SJCRH30 (cell line): ENCODE measurements at regions not wholly inside any gene's neighbourhood (a gene's known extent, or its start where the extent isn't known, plus 50 kb on each side); places are given as distances from the start of the nearest gene placed in this dataset.
A peak's percentile ranks its signal among the peaks of the same experiment; 100 is the strongest.

ENCODE experiments used
- DNase-seq, 2 experiments: peaks; one replicate each; pipeline ENCODE4 v3.0.0-alpha.2; 2015 to 2020
- H3K27ac ChIP-seq: fragments of 250-450 bp; sonication (Bioruptor Pico); 2 replicates; pipeline ENCODE4 v1.5.1; 2020; ENCODE audit warnings: mild to moderate bottlenecking, moderate library complexity
- H3K27me3 ChIP-seq: fragments of 250-450 bp; sonication (Bioruptor Pico); 2 replicates; pipeline ENCODE4 v1.5.1; 2020; ENCODE audit warnings: mild to moderate bottlenecking, moderate library complexity
- H3K36me3 ChIP-seq: fragments of 250-450 bp; sonication (Bioruptor Pico); 2 replicates; pipeline ENCODE4 v1.5.1; 2020; ENCODE audit warnings: mild to moderate bottlenecking, moderate library complexity
- H3K4me1 ChIP-seq: fragments of 250-450 bp; sonication (Bioruptor Pico); 2 replicates; pipeline ENCODE4 v1.5.1; 2020; ENCODE audit warnings: mild to moderate bottlenecking, moderate library complexity
- H3K4me3 ChIP-seq: fragments of 250-450 bp; sonication (Bioruptor Pico); 2 replicates; pipeline ENCODE4 v1.5.1; 2020; ENCODE audit warnings: mild to moderate bottlenecking, moderate library complexity
- H3K9me3 ChIP-seq: fragments of 250-450 bp; sonication (Bioruptor Pico); replicated peaks from 2 replicates; pipeline ENCODE4 v1.5.1; 2020; ENCODE audit warnings: mild to moderate bottlenecking, moderate library complexity

- Histone ChIP-seq H3K27me3 (no peaks in the 10 kb centered on the region), H3K9me3 (no peaks in the 10 kb centered on the region), H3K36me3 (no peaks in the 10 kb centered on the region), H3K4me1 (0 out of 2 replicates have a peak, but pooled peaks cover 4% of the 10 kb centered on the region), H3K4me3 (no peak overlapping the region), H3K27ac (no peak overlapping the region)
- no peak for DNase-seq
Measured at GRCh38 chr6:169339025-169339424, 85.4 kb upstream of the THBS2 start.

DNA sequence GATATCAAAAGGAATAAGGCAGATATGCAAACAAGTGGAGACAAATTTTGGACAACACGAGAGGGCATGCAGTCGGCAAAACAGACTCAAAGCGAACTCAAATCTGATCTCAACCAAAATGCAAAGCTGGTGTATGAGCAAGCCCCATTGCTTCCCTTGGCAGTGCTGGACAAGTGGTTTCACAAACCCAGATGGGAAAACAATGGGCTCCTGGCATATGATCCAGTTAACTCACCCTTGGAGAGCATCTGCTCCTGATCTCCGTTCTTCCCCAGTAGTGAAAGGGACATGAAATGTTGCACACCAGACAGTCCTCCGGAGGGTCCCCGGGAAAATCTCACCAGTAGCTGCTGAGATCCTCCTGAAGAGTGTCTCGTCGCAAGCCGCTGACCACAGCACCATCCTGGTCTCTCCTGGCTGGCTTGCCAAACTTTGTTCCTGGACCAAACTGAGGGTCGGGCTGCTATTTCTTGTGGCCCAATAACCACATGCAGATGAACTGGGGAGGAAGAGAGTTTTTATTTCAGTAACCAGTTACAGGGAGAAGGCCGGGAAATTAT lies 84.3 kb upstream of the THBS2 start:
- Histone ChIP-seq H3K27me3 (no peaks in the 10 kb centered on the region), H3K9me3 (no peaks in the 10 kb centered on the region), H3K4me1 (no peaks in the 10 kb centered on the region), H3K36me3 (no peaks in the 10 kb centered on the region), H3K4me3 (no peak overlapping the region), H3K27ac (no peak overlapping the region)
- DNase-seq: no peak

GRCh38 chr6:169335301-169335700 lies 81.7 kb upstream of the THBS2 start:
- H3K4me1 ChIP-seq: no peaks in the 10 kb centered on the region
- no peaks in the 10 kb centered on the region for H3K36me3 ChIP-seq
- H3K27me3 ChIP-seq: no peaks in the 10 kb centered on the region
- no peak overlapping the region for H3K4me3 ChIP-seq
- H3K9me3 ChIP-seq: no peaks in the 10 kb centered on the region
- no peak overlapping the region for H3K27ac ChIP-seq
- no peak for DNase-seq

GRCh38 chr6:169332250-169332649 lies 78.6 kb upstream of the THBS2 start:
- H3K4me3 ChIP-seq: no peak overlapping the region
- no peaks in the 10 kb centered on the region for H3K4me1 ChIP-seq
- H3K9me3 ChIP-seq: no peaks in the 10 kb centered on the region
- H3K36me3 ChIP-seq: no peaks in the 10 kb centered on the region
- no peaks in the 10 kb centered on the region for H3K27me3 ChIP-seq
- no peak overlapping the region for H3K27ac ChIP-seq
- no peak for DNase-seq

- no peaks in the 10 kb centered on the region for H3K9me3 ChIP-seq
- DNase-seq: no peak
- no peaks in the 10 kb centered on the region for H3K36me3 ChIP-seq
- H3K27ac ChIP-seq: no peak overlapping the region
- H3K27me3 ChIP-seq: no peaks in the 10 kb centered on the region
- H3K4me1 ChIP-seq: no peaks in the 10 kb centered on the region; the same call in 1 of the 2 replicates
- no peak overlapping the region for H3K4me3 ChIP-seq
Measured at GRCh38 chr6:169328112-169328801, 74.6 kb upstream of the THBS2 start.

GRCh38 chr6:169326067-169326799 lies 72.6 kb upstream of the THBS2 start:
- DNase-seq: peak; percentile 54 to 75

DNA sequence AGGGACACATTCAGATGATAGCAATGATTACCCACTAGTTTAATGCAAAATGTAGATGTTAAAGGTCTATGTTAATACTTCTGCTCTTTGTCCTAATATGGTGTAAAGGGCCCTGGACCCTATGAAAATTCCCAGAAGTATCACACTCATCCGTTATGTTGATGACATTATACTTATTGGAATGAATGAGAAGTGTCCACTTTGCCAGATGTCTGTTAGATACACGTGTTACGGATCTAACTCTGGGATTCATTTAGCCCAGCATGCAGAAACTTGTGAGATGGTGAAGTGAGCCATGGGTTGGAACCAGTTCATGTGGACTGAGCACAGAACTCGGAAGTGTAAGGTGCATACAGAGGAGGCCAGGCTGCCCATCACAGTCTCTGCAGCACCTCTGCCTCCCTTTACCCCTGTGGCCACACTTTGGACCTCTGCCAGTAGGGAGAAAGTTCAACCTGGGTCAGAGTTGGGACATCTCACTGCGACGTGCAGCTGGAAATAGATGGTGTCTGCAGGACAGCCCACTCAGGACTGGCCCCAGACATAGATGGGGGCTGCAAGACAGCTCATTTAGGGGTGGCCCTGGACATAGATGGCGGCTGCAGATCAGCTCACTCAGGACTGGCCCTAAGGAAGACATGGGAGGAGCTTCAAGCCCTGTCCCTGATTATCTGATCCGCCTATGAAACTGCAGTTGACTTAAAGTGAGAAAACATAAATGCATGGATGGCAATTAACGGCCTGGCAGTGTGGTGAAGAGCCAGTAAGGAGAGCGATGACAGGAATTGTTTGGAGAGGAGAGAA lies 71.2 kb upstream of the THBS2 start:
- Histone ChIP-seq H3K9me3 (no peaks in the 10 kb centered on the region), H3K27ac (no peak overlapping the region), H3K36me3 (no peaks in the 10 kb centered on the region), H3K4me3 (no peak overlapping the region), H3K27me3 (no peaks in the 10 kb centered on the region), H3K4me1 (peaks cover 4% of the 10 kb centered on the region)
- DNase-seq: no peak

More at GRCh38 chr6:169326067-169326799, 72.6 kb upstream of the THBS2 start:
- Histone ChIP-seq H3K27me3 (no peaks in the 10 kb centered on the region), H3K27ac (no peak overlapping the region), H3K4me1 (no peaks in the 10 kb centered on the region; the same call in 1 of the 2 replicates), H3K4me3 (no peak overlapping the region), H3K36me3 (no peaks in the 10 kb centered on the region), H3K9me3 (no peaks in the 10 kb centered on the region)

GRCh38 chr6:169324086-169324485 lies 70.4 kb upstream of the THBS2 start:
- Histone ChIP-seq H3K36me3 (no peaks in the 10 kb centered on the region), H3K27me3 (no peaks in the 10 kb centered on the region), H3K9me3 (no peaks in the 10 kb centered on the region), H3K4me1 (peaks cover 11% of the 10 kb centered on the region), H3K27ac (no peak overlapping the region), H3K4me3 (no peak overlapping the region)
- no peak for DNase-seq

GRCh38 chr6:169323221-169323620 lies 69.6 kb upstream of the THBS2 start:
- no peak for DNase-seq
- no peaks in the 10 kb centered on the region for H3K27me3 ChIP-seq
- H3K9me3 ChIP-seq: 0 out of 2 replicates have a peak, but pooled peaks cover 2% of the 10 kb centered on the region
- no peak overlapping the region for H3K27ac ChIP-seq
- H3K4me1 ChIP-seq: peaks cover 16% of the 10 kb centered on the region
- H3K4me3 ChIP-seq: no peak overlapping the region
- no peaks in the 10 kb centered on the region for H3K36me3 ChIP-seq

- Histone ChIP-seq H3K9me3 (0 out of 2 replicates have a peak, but pooled peaks cover 2% of the 10 kb centered on the region), H3K4me1 (peaks cover 18% of the 10 kb centered on the region), H3K4me3 (no peak overlapping the region), H3K27ac (no peak overlapping the region), H3K27me3 (no peaks in the 10 kb centered on the region), H3K36me3 (no peaks in the 10 kb centered on the region)
- DNase-seq: no peak
Measured at GRCh38 chr6:169321546-169321945, 67.9 kb upstream of the THBS2 start.

- no peak overlapping the region for H3K4me3 ChIP-seq
- no peak for DNase-seq
- no peaks in the 10 kb centered on the region for H3K27me3 ChIP-seq
- H3K36me3 ChIP-seq: no peaks in the 10 kb centered on the region
- H3K27ac ChIP-seq: peak overlapping the region; percentile 29
- peaks cover 18% of the 10 kb centered on the region; the same call in 1 of the 2 replicates for H3K4me1 ChIP-seq
- H3K9me3 ChIP-seq: 0 out of 2 replicates have a peak, but pooled peaks cover 2% of the 10 kb centered on the region
Measured at GRCh38 chr6:169320013-169320412, 66.4 kb upstream of the THBS2 start.

- Histone ChIP-seq H3K36me3 (no peaks in the 10 kb centered on the region), H3K27ac (no peak overlapping the region), H3K4me1 (peaks cover 18% of the 10 kb centered on the region; the same call in 1 of the 2 replicates), H3K9me3 (0 out of 2 replicates have a peak, but pooled peaks cover 2% of the 10 kb centered on the region), H3K27me3 (no peaks in the 10 kb centered on the region), H3K4me3 (0 out of 2 replicates have a peak overlapping the region, but pooled peaks have one; percentile 45)
- no peak for DNase-seq
Measured at GRCh38 chr6:169317441-169318202, 64.0 kb upstream of the THBS2 start.

- no peaks in the 10 kb centered on the region for H3K36me3 ChIP-seq
- no peak for DNase-seq
- H3K4me1 ChIP-seq: peaks cover 24% of the 10 kb centered on the region
- no peak overlapping the region for H3K4me3 ChIP-seq
- no peaks in the 10 kb centered on the region for H3K27me3 ChIP-seq
- H3K9me3 ChIP-seq: 0 out of 2 replicates have a peak, but pooled peaks cover 2% of the 10 kb centered on the region
- no peak overlapping the region for H3K27ac ChIP-seq
Measured at GRCh38 chr6:169316651-169317050, 63.0 kb upstream of the THBS2 start.
